ENCODE measurements at regions not wholly inside any gene's neighbourhood (a gene's known extent, or its start where the extent isn't known, plus 50 kb on each side); places are given as distances from the start of the nearest gene placed in this dataset.

DNA sequence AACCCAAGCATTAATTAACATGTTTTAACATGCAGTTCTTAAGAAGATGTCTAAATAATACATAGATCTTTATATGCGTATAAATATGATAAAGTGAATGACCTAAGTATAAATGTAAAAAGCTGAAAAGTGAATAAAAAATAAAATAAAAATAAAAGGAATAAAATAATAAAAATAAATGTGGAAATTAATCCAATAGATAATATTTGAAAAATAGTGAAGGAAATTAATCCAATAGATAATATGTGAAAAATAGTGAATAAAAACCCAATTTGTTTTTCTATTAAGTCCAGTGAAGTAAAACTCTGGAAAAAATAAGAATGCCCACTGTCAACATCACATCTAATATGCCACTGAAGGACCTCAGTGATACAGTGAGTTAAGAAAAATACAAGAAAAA, 180.6 kb upstream of the SLC27A6 start:
- Mint-ChIP-seq H3K27me3 (ENCODE audit: low read depth, poor library complexity) (no peaks in the 10 kb centered on the region), H3K4me3 (no peak overlapping the region), H3K9me3 (peaks cover 22% of the 10 kb centered on the region), H3K36me3 (ENCODE audit: low read depth) (peaks cover 9% of the 10 kb centered on the region), H3K4me1 (peaks cover 16% of the 10 kb centered on the region), H3K27ac (no peak overlapping the region)
- DNase-seq: no peak
- TF ChIP-seq, protein P1, sequence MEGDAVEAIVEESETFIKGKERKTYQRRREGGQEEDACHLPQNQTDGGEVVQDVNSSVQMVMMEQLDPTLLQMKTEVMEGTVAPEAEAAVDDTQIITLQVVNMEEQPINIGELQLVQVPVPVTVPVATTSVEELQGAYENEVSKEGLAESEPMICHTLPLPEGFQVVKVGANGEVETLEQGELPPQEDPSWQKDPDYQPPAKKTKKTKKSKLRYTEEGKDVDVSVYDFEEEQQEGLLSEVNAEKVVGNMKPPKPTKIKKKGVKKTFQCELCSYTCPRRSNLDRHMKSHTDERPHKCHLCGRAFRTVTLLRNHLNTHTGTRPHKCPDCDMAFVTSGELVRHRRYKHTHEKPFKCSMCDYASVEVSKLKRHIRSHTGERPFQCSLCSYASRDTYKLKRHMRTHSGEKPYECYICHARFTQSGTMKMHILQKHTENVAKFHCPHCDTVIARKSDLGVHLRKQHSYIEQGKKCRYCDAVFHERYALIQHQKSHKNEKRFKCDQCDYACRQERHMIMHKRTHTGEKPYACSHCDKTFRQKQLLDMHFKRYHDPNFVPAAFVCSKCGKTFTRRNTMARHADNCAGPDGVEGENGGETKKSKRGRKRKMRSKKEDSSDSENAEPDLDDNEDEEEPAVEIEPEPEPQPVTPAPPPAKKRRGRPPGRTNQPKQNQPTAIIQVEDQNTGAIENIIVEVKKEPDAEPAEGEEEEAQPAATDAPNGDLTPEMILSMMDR (IDR thresholded peaks at IDR 0.05): no peak

DNA sequence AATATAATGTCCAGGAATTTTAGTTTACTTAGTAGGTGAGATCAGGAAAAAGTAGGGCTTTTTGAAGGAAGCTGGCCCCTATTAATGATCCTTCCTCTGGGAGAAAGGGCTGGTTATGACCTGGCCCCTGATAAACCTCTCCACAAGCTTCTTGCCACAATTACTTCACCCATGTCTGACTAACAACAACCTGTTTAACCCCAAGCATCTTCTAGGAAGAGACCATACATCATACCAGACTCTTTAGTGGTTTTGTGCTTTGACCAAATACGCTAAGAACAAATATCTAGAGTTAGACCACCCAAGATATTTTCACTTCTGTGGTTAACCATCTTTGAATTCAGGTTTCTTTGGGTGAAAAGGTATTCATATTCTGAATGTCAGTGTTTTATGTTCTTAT, 174.0 kb upstream of the SLC27A6 start:
- peaks cover 9% of the 10 kb centered on the region for H3K36me3 Mint-ChIP-seq (ENCODE audit: low read depth)
- no peak overlapping the region for H3K27ac Mint-ChIP-seq
- peaks cover 22% of the 10 kb centered on the region for H3K9me3 Mint-ChIP-seq
- H3K27me3 Mint-ChIP-seq (ENCODE audit: low read depth, poor library complexity): no peaks in the 10 kb centered on the region
- peaks cover 7% of the 10 kb centered on the region for H3K4me1 Mint-ChIP-seq
- DNase-seq: no peak
- no peak overlapping the region for H3K4me3 Mint-ChIP-seq
- TF ChIP-seq, protein P1 (IDR thresholded peaks at IDR 0.05): no peak

DNA sequence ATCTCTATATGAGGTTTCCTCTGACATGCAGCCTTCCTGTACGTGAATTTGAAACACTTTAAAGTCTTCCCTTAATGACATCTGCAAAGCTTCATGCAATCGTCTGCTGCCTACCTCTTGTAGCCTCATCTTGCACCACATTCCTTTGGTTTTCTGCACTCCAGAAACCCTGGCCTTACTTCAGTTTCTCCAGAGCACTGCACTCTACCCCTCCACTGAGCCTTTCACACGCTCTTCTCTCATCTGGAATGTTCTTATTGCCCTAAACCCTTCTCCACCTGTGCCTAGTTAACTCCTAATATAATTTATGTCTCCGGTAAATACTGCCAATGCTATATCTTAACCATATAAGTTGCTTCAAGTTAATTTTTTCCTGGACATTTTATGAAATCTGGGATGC, 168.8 kb upstream of the SLC27A6 start:
- TF ChIP-seq, protein P1 (IDR thresholded peaks at IDR 0.05): no peak
- no peaks in the 10 kb centered on the region for H3K36me3 Mint-ChIP-seq (ENCODE audit: low read depth)
- H3K27ac Mint-ChIP-seq: peak overlapping the region; percentile 4
- H3K9me3 Mint-ChIP-seq: peaks cover 4% of the 10 kb centered on the region
- no peak overlapping the region for H3K4me3 Mint-ChIP-seq
- H3K27me3 Mint-ChIP-seq (ENCODE audit: low read depth, poor library complexity): no peaks in the 10 kb centered on the region
- peaks cover 18% of the 10 kb centered on the region for H3K4me1 Mint-ChIP-seq
- no peak for DNase-seq

DNA sequence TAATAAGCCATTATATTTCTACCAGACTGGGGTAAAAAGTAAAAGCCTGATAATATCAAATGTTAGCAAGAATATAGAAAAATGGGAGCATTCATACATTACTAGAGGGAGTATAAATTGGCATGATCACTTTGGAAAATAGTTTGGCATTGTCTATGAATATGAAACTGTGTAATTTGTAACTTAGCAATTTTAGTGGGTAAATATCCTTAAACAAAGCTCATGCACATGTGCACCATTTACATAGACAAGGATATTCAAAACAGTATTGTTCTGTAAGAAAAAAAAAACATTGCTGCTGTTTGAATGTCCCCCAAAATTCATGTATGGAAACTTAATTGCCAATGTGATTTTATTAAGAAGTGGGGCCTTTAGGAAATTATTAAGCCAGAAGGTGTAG, 166.4 kb upstream of the SLC27A6 start:
- Mint-ChIP-seq H3K27me3 (ENCODE audit: low read depth, poor library complexity) (no peaks in the 10 kb centered on the region), H3K9me3 (peaks cover 4% of the 10 kb centered on the region), H3K27ac (no peak overlapping the region), H3K36me3 (ENCODE audit: low read depth) (no peaks in the 10 kb centered on the region), H3K4me3 (no peak overlapping the region), H3K4me1 (peaks cover 11% of the 10 kb centered on the region)
- no peak for DNase-seq
- TF ChIP-seq, protein P1 (IDR thresholded peaks at IDR 0.05): no peak

DNA sequence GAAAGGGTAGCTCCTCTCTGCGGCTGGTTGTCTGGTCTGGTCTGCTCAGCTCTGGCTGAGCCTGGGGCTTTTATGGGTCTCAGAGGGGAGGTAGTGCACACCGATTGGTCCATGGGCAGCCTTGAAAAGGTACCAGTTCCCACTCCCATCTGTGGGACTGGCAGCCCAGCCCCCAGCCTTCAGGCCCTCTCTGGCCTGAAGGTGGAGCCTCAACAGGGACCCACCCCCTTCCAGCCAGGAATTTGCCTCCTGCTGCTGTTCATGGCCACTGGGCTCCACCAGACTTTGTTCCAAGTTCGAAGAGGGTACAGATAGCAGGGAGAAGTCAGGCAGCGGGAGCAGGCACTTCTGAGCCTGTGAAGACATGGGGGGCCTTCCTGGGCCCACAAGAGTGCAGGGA, 165.3 kb upstream of the SLC27A6 start:
- Mint-ChIP-seq H3K36me3 (ENCODE audit: low read depth) (no peaks in the 10 kb centered on the region), H3K9me3 (peaks cover 4% of the 10 kb centered on the region), H3K27me3 (ENCODE audit: low read depth, poor library complexity) (no peaks in the 10 kb centered on the region), H3K4me1 (peaks cover 11% of the 10 kb centered on the region), H3K4me3 (no peak overlapping the region), H3K27ac (no peak overlapping the region)
- no peak for DNase-seq
- TF ChIP-seq, protein P1 (IDR thresholded peaks at IDR 0.05): no peak

DNA sequence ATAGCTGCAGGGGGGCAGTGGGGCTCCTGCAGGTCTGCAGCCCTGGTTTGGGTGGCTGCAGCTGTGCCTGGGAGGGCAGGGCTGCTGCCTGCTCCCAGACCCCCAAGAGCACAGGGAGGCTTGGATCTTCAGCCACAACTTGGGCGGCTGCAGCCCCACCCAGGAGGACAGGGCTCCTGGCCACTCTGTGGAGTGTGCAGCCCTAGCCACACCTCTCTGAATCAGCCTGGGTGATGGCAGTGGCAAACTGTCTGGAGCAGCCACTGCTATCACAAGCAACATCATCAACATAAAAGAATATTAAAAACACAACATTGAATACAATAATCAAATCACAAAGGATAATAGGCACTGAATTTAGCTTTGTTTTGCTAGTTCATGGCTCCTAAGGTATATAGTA, 164.9 kb upstream of the SLC27A6 start:
- no peak overlapping the region for H3K27ac Mint-ChIP-seq
- peaks cover 4% of the 10 kb centered on the region for H3K9me3 Mint-ChIP-seq
- no peaks in the 10 kb centered on the region for H3K27me3 Mint-ChIP-seq (ENCODE audit: low read depth, poor library complexity)
- H3K36me3 Mint-ChIP-seq (ENCODE audit: low read depth): no peaks in the 10 kb centered on the region
- TF ChIP-seq, protein P1 (IDR thresholded peaks at IDR 0.05): no peak
- peaks cover 11% of the 10 kb centered on the region for H3K4me1 Mint-ChIP-seq
- no peak overlapping the region for H3K4me3 Mint-ChIP-seq
- DNase-seq: no peak
